ENCODE measurements at regions not wholly inside any gene's neighbourhood (a gene's known extent, or its start where the extent isn't known, plus 50 kb on each side); places are given as distances from the start of the nearest gene placed in this dataset.

GRCh38 chr2:228458364-228458763 is 276.9 kb upstream of the SPHKAP start:
- Histone ChIP-seq H3K4me1 (no peaks in the 10 kb centered on the region), H3K9me3 (peaks cover 0 to 32% (median 26%) of the 10 kb centered on the region in 4 donors), H3K27ac (no peak overlapping the region), H3K27me3 (no peaks in the 10 kb centered on the region), H3K4me3 (no peak overlapping the region), H3K36me3 (no peaks in the 10 kb centered on the region)
- ATAC-seq (ENCODE audit: low FRiP score in 2 of 2) (no peak), DNase-seq (no peak)
- no peak for TF ChIP-seq POLR2A (IDR thresholded peaks at IDR 0.05)
- no peak for TF ChIP-seq POLR2AphosphoS5 (IDR thresholded peaks at IDR 0.05)
- no peak for TF ChIP-seq CTCF (IDR thresholded peaks at IDR 0.05)
- TF ChIP-seq EP300 (IDR thresholded peaks at IDR 0.05): no peak
- 96 to 100% methylated on average over 1 of the region's 1 CpG for WGBS, 2 donors

- DNase-seq: no peak
- no peaks in the 10 kb centered on the region for H3K9me3 ChIP-seq
- H3K36me3 ChIP-seq: no peaks in the 10 kb centered on the region
- H3K4me3 ChIP-seq: no peak overlapping the region
- no peak overlapping the region for H3K27ac ChIP-seq
- H3K4me1 ChIP-seq: no peaks in the 10 kb centered on the region
- 25 to 57% methylated on average over 1 of the region's 1 CpG for WGBS, 2 donors
- H3K27me3 ChIP-seq: no peaks in the 10 kb centered on the region
- no peak for ATAC-seq (ENCODE audit: low FRiP score in 2 of 2)
- TF ChIP-seq CTCF (IDR thresholded peaks at IDR 0.05) (no peak), EP300 (IDR thresholded peaks at IDR 0.05) (no peak), POLR2AphosphoS5 (IDR thresholded peaks at IDR 0.05) (no peak), POLR2A (IDR thresholded peaks at IDR 0.05) (no peak)
These were observed 265.9 kb upstream of the SPHKAP start for GRCh38 chr2:228447266-228447915.

GRCh38 chr2:228446734-228447133 is 265.2 kb upstream of the SPHKAP start:
- Histone ChIP-seq H3K27ac (no peak overlapping the region), H3K4me3 (no peak overlapping the region), H3K9me3 (no peaks in the 10 kb centered on the region), H3K36me3 (no peaks in the 10 kb centered on the region), H3K27me3 (no peaks in the 10 kb centered on the region), H3K4me1 (no peaks in the 10 kb centered on the region)
- no peak for ATAC-seq (ENCODE audit: low FRiP score in 2 of 2)
- TF ChIP-seq POLR2A (IDR thresholded peaks at IDR 0.05): no peak
- no peak for TF ChIP-seq CTCF (IDR thresholded peaks at IDR 0.05)
- no peak for TF ChIP-seq POLR2AphosphoS5 (IDR thresholded peaks at IDR 0.05)
- TF ChIP-seq EP300 (IDR thresholded peaks at IDR 0.05): no peak
- WGBS, 2 donors: 54 to 69% methylated on average over 4 of the region's 4 CpGs
- no peak for DNase-seq

- DNase-seq (no peak), ATAC-seq (ENCODE audit: low FRiP score in 2 of 2) (no peak)
- WGBS, 2 donors: 83 to 86% methylated on average over 4 of the region's 4 CpGs
These were observed 262.7 kb upstream of the SPHKAP start for GRCh38 chr2:228444161-228444560.

More at GRCh38 chr2:228444161-228444560, 262.7 kb upstream of the SPHKAP start:
- no peaks in the 10 kb centered on the region for H3K4me1 ChIP-seq
- no peaks in the 10 kb centered on the region for H3K36me3 ChIP-seq
- no peak for TF ChIP-seq POLR2AphosphoS5 (IDR thresholded peaks at IDR 0.05)
- no peak for TF ChIP-seq CTCF (IDR thresholded peaks at IDR 0.05)
- no peak for TF ChIP-seq POLR2A (IDR thresholded peaks at IDR 0.05)
- TF ChIP-seq EP300 (IDR thresholded peaks at IDR 0.05): no peak
- H3K9me3 ChIP-seq: no peaks in the 10 kb centered on the region
- H3K27ac ChIP-seq: no peak overlapping the region
- H3K4me3 ChIP-seq: no peak overlapping the region
- H3K27me3 ChIP-seq: no peaks in the 10 kb centered on the region
